GM12865 (cell line): ENCODE measurements at regions not wholly inside any gene's neighbourhood (a gene's known extent, or its start where the extent isn't known, plus 50 kb on each side); places are given as distances from the start of the nearest gene placed in this dataset.
A peak's percentile ranks its signal among the peaks of the same experiment; 100 is the strongest.

ENCODE experiments used
- DNase-seq: peaks from one replicate; pipeline ENCODE4 v3.0.0; 2010; ENCODE audit warnings: low read depth
- H3K4me3 ChIP-seq: 2 replicates; pipeline ENCODE4 v1.5.1; 2011; ENCODE audit warnings: mild to moderate bottlenecking, low read depth, low read length, control low read depth
- TF ChIP-seq, protein P1 (sequence below): IDR thresholded peaks from 2 replicates; pipeline ENCODE4 v1.5.1; 2011; ENCODE audit warnings: low read length, control low read depth, low read depth, inconsistent platforms; ENCODE audit not compliant: insufficient read depth; ENCODE audit errors: missing control alignments

DNA sequence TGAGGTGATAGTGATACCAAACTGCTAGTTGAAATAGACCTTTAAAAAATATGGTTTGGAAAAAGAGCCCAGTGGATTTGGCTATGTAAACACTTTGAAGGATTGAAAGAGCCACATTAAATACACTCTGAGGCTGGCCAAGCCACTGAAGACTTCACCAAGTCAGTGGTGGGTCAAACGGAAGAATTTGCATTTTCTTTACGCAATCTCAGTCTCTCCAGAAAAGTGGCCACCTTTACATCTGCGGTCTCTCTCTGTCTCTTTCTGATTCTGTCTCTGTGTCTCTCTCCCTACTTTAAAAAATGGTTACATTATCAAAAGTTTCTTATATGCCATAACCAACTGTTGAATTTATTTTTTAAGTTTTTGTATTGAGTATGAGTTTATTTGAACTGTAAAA lies 651.2 kb upstream of the PITX2 start:
- DNase-seq, result no peak
- no peak overlapping the region for H3K4me3 ChIP-seq
- TF ChIP-seq, protein P1, sequence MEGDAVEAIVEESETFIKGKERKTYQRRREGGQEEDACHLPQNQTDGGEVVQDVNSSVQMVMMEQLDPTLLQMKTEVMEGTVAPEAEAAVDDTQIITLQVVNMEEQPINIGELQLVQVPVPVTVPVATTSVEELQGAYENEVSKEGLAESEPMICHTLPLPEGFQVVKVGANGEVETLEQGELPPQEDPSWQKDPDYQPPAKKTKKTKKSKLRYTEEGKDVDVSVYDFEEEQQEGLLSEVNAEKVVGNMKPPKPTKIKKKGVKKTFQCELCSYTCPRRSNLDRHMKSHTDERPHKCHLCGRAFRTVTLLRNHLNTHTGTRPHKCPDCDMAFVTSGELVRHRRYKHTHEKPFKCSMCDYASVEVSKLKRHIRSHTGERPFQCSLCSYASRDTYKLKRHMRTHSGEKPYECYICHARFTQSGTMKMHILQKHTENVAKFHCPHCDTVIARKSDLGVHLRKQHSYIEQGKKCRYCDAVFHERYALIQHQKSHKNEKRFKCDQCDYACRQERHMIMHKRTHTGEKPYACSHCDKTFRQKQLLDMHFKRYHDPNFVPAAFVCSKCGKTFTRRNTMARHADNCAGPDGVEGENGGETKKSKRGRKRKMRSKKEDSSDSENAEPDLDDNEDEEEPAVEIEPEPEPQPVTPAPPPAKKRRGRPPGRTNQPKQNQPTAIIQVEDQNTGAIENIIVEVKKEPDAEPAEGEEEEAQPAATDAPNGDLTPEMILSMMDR, result no peak

DNA sequence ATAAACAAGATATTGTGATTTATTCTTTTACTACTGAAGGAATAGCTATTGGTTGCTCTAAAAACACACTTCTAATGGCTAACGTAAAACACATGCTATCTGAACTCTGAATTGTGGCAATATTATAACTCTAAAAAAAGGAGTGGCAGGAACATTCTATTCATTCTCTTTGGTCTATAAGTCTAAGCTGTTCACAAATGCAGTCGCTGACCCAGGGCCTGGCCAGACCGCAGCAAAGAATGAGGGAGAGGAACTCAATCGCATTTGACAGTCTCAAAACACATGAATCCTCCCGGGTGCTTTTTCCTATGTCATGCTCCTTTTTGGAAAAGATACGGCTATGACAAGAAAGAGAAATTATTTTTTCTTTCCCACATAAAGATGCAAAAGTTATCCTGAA lies 651.6 kb upstream of the PITX2 start:
- TF ChIP-seq, protein P1, result no peak
- no peak overlapping the region for H3K4me3 ChIP-seq
- no peak for DNase-seq

DNA sequence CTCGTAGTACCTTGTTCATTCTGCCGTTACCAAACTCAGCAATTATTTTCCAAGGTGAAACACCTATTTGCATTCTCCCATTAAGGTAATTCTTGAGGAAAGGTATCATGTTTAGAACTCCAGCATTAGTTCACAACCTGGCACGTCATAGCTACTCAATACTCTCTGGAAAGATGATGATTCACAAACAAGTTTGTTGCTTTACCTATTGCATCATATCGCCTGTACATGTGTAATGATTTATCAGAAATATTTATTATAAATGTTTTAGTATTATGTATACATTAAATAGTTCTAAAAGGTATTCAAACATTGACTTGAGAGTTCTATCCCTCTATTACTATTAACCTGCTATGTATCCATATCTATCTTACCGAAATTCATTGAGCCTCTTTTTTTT lies 658.3 kb upstream of the PITX2 start:
- DNase-seq, result no peak
- H3K4me3 ChIP-seq, result no peak overlapping the region
- TF ChIP-seq, protein P1, result no peak

GRCh38 chr4:111282035-111282434 lies 659.2 kb upstream of the PITX2 start:
- H3K4me3 ChIP-seq, result no peak overlapping the region
- TF ChIP-seq, protein P1, result no peak
- no peak for DNase-seq

- TF ChIP-seq, protein P1, result peak; percentile 86
- peak; percentile 71 for DNase-seq
- no peak overlapping the region for H3K4me3 ChIP-seq
Observed at GRCh38 chr4:111283066-111283677, 660.3 kb upstream of the PITX2 start.

- H3K4me3 ChIP-seq, result no peak overlapping the region
- TF ChIP-seq, protein P1, result no peak
- no peak for DNase-seq
Observed at GRCh38 chr4:111296466-111296865, 673.6 kb upstream of the PITX2 start.

- DNase-seq, result no peak
- TF ChIP-seq, protein P1, result no peak
- H3K4me3 ChIP-seq, result no peak overlapping the region
Observed at GRCh38 chr4:111303806-111304205, 680.9 kb upstream of the PITX2 start.
